ENCODE measurements at regions not wholly inside any gene's neighbourhood (a gene's known extent, or its start where the extent isn't known, plus 50 kb on each side); places are given as distances from the start of the nearest gene placed in this dataset.

- DNase-seq (ENCODE audit: low read depth in 2 of 2), result no peak
- no peaks in the 10 kb centered on the region for H3K4me1 ChIP-seq (ENCODE audit: control insufficient read depth, extremely low read depth, insufficient read depth, low read length)
- TF ChIP-seq EZH2 (IDR thresholded peaks at IDR 0.05; ENCODE audit: low read length, missing control alignments), result no peak
- TF ChIP-seq, protein P1, sequence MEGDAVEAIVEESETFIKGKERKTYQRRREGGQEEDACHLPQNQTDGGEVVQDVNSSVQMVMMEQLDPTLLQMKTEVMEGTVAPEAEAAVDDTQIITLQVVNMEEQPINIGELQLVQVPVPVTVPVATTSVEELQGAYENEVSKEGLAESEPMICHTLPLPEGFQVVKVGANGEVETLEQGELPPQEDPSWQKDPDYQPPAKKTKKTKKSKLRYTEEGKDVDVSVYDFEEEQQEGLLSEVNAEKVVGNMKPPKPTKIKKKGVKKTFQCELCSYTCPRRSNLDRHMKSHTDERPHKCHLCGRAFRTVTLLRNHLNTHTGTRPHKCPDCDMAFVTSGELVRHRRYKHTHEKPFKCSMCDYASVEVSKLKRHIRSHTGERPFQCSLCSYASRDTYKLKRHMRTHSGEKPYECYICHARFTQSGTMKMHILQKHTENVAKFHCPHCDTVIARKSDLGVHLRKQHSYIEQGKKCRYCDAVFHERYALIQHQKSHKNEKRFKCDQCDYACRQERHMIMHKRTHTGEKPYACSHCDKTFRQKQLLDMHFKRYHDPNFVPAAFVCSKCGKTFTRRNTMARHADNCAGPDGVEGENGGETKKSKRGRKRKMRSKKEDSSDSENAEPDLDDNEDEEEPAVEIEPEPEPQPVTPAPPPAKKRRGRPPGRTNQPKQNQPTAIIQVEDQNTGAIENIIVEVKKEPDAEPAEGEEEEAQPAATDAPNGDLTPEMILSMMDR (conservative IDR thresholded peaks at IDR 0.05 in 1 of 2, IDR thresholded peaks at IDR 0.05 in 1 of 2; ENCODE audit: low read depth in 1 of 2, low read length in 2 of 2), result no peak
Measured at GRCh38 chr2:147572622-147573021, 272.2 kb upstream of the ACVR2A start.

DNA sequence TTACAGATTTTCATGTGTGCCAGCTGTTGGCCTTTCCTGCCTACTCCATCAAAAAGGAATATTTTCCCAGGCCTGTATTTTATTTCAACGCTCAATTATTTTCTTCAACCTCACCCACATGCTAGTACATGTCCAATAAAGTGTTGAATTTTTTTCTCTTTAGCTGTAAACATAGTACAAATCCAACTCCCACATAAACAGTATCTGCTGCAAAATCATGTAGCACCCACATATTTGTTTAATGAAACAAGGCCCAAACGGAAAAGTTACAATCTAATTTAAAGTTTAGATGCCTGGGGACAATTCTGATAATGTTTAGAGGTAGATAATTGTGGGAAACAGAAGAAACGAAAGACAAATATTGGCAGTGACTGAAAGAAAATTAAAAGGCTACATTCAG, 275.4 kb upstream of the ACVR2A start:
- no peak overlapping the region for H2AFZ ChIP-seq (ENCODE audit: low read length)
- H3K9ac ChIP-seq (ENCODE audit: insufficient read depth, low read length), result no peak overlapping the region
- DNase-seq (ENCODE audit: low read depth in 2 of 2), result no peak
- H3K79me2 ChIP-seq (ENCODE audit: control insufficient read depth, insufficient read depth, low read length), result no peaks in the 10 kb centered on the region
- no peaks in the 10 kb centered on the region for H3K36me3 ChIP-seq (ENCODE audit: control insufficient read depth, insufficient read depth, low read length)
- H3K4me1 ChIP-seq (ENCODE audit: control insufficient read depth, extremely low read depth, insufficient read depth, low read length), result no peaks in the 10 kb centered on the region
- H3K4me2 ChIP-seq (ENCODE audit: extremely low read depth, insufficient read depth, low read length), result no peak overlapping the region
- H4K20me1 ChIP-seq (ENCODE audit: control insufficient read depth, extremely low read depth, insufficient read depth, low read length), result no peaks in the 10 kb centered on the region
- H3K4me3 ChIP-seq (replicated peaks in 1 of 4; ENCODE audit: control extremely low read depth in 1 of 4, insufficient read depth in 1 of 4, low read depth in 3 of 4, low read length in 4 of 4), result no peak overlapping the region
- no peaks in the 10 kb centered on the region for H3K9me3 ChIP-seq (ENCODE audit: control insufficient read depth, insufficient read depth, low read depth, low read length)
- TF ChIP-seq, protein P1 (conservative IDR thresholded peaks at IDR 0.05 in 1 of 2, IDR thresholded peaks at IDR 0.05 in 1 of 2; ENCODE audit: low read depth in 1 of 2, low read length in 2 of 2), result no peak
- no peak for TF ChIP-seq EZH2 (IDR thresholded peaks at IDR 0.05; ENCODE audit: low read length, missing control alignments)
- no peaks in the 10 kb centered on the region for H3K27me3 ChIP-seq (ENCODE audit: control insufficient read depth, insufficient read depth, low read length)
- H3K27ac ChIP-seq (ENCODE audit: insufficient read depth, low read length), result no peak overlapping the region

More at GRCh38 chr2:147572622-147573021, 272.2 kb upstream of the ACVR2A start:
- Histone ChIP-seq H4K20me1 (ENCODE audit: control insufficient read depth, extremely low read depth, insufficient read depth, low read length) (no peaks in the 10 kb centered on the region), H3K79me2 (ENCODE audit: control insufficient read depth, insufficient read depth, low read length) (no peaks in the 10 kb centered on the region), H3K4me2 (ENCODE audit: extremely low read depth, insufficient read depth, low read length) (no peak overlapping the region), H3K27ac (ENCODE audit: insufficient read depth, low read length) (no peak overlapping the region), H3K4me3 (replicated peaks in 1 of 4; ENCODE audit: control extremely low read depth in 1 of 4, insufficient read depth in 1 of 4, low read depth in 3 of 4, low read length in 4 of 4) (no peak overlapping the region), H3K27me3 (ENCODE audit: control insufficient read depth, insufficient read depth, low read length) (no peaks in the 10 kb centered on the region), H3K9ac (ENCODE audit: insufficient read depth, low read length) (no peak overlapping the region), H3K36me3 (ENCODE audit: control insufficient read depth, insufficient read depth, low read length) (no peaks in the 10 kb centered on the region), H3K9me3 (ENCODE audit: control insufficient read depth, insufficient read depth, low read depth, low read length) (no peaks in the 10 kb centered on the region), H2AFZ (ENCODE audit: low read length) (no peak overlapping the region)

- Histone ChIP-seq H3K4me2 (ENCODE audit: extremely low read depth, insufficient read depth, low read length) (no peak overlapping the region), H2AFZ (ENCODE audit: low read length) (no peak overlapping the region), H3K27me3 (ENCODE audit: control insufficient read depth, insufficient read depth, low read length) (no peaks in the 10 kb centered on the region), H3K79me2 (ENCODE audit: control insufficient read depth, insufficient read depth, low read length) (no peaks in the 10 kb centered on the region), H3K36me3 (ENCODE audit: control insufficient read depth, insufficient read depth, low read length) (no peaks in the 10 kb centered on the region), H3K4me1 (ENCODE audit: control insufficient read depth, extremely low read depth, insufficient read depth, low read length) (no peaks in the 10 kb centered on the region), H4K20me1 (ENCODE audit: control insufficient read depth, extremely low read depth, insufficient read depth, low read length) (no peaks in the 10 kb centered on the region), H3K4me3 (replicated peaks in 1 of 4; ENCODE audit: control extremely low read depth in 1 of 4, insufficient read depth in 1 of 4, low read depth in 3 of 4, low read length in 4 of 4) (no peak overlapping the region), H3K9me3 (ENCODE audit: control insufficient read depth, insufficient read depth, low read depth, low read length) (no peaks in the 10 kb centered on the region), H3K27ac (ENCODE audit: insufficient read depth, low read length) (no peak overlapping the region), H3K9ac (ENCODE audit: insufficient read depth, low read length) (no peak overlapping the region)
- no peak for DNase-seq (ENCODE audit: low read depth in 2 of 2)
- TF ChIP-seq, protein P1 (conservative IDR thresholded peaks at IDR 0.05 in 1 of 2, IDR thresholded peaks at IDR 0.05 in 1 of 2; ENCODE audit: low read depth in 1 of 2, low read length in 2 of 2), result no peak
- no peak for TF ChIP-seq EZH2 (IDR thresholded peaks at IDR 0.05; ENCODE audit: low read length, missing control alignments)
Measured at GRCh38 chr2:147568109-147568508, 276.7 kb upstream of the ACVR2A start.

Measured in fibroblast of lung (primary cell).